Ishikawa (cell line): ENCODE measurements at regions not wholly inside any gene's neighbourhood (a gene's known extent, or its start where the extent isn't known, plus 50 kb on each side); places are given as distances from the start of the nearest gene placed in this dataset.

Experiments
- CEBPB ChIP-seq: IDR thresholded peaks from 2 replicates; pipeline ENCODE4 v1.6.1; 2012
- CREB1 ChIP-seq: IDR thresholded peaks from 2 replicates; pipeline ENCODE4 v1.6.1; 2012; ENCODE audit warnings: low read depth
- EGR1 ChIP-seq: IDR thresholded peaks from 2 replicates; pipeline ENCODE4 v1.6.1; 2012
- EP300 ChIP-seq: IDR thresholded peaks from 2 replicates; pipeline ENCODE4 v1.6.1; 2012; ENCODE audit warnings: borderline replicate concordance
- FOXM1 ChIP-seq: IDR thresholded peaks from 2 replicates; pipeline ENCODE4 v1.6.1; 2012; ENCODE audit warnings: low read depth, borderline replicate concordance
- MAX ChIP-seq: IDR thresholded peaks from 2 replicates; pipeline ENCODE4 v1.6.1; 2012
- NFIC ChIP-seq: IDR thresholded peaks from 2 replicates; pipeline ENCODE4 v1.6.1; 2012
- REST ChIP-seq: IDR thresholded peaks from 2 replicates; pipeline ENCODE4 v1.6.1; 2012; ENCODE audit warnings: low read depth, mild to moderate bottlenecking
- TAF1 ChIP-seq: IDR thresholded peaks from 2 replicates; pipeline ENCODE4 v1.6.1; 2012; ENCODE audit warnings: low read depth, mild to moderate bottlenecking
- TCF12 ChIP-seq: IDR thresholded peaks from 2 replicates; pipeline ENCODE4 v1.6.1; 2012; ENCODE audit warnings: low read depth
- TEAD4 ChIP-seq: IDR thresholded peaks from 2 replicates; pipeline ENCODE4 v1.6.1; 2012
- USF1 ChIP-seq: IDR thresholded peaks from 2 replicates; pipeline ENCODE4 v1.6.1; 2012
- YY1 ChIP-seq: IDR thresholded peaks from 2 replicates; pipeline ENCODE4 v1.6.1; 2012; ENCODE audit warnings: low read depth
- ZBTB7A ChIP-seq: IDR thresholded peaks from 2 replicates; pipeline ENCODE4 v1.6.1; 2012; ENCODE audit warnings: low read depth

GRCh38 chr12:16920451-16920850 is 314.5 kb upstream of the LMO3 start:
- no peak for TF ChIP-seq TAF1
- no peak for TF ChIP-seq EP300

- TF ChIP-seq USF1: no peak
- TF ChIP-seq TAF1: no peak
These were observed 313.6 kb upstream of the LMO3 start for GRCh38 chr12:16919551-16919950.

DNA sequence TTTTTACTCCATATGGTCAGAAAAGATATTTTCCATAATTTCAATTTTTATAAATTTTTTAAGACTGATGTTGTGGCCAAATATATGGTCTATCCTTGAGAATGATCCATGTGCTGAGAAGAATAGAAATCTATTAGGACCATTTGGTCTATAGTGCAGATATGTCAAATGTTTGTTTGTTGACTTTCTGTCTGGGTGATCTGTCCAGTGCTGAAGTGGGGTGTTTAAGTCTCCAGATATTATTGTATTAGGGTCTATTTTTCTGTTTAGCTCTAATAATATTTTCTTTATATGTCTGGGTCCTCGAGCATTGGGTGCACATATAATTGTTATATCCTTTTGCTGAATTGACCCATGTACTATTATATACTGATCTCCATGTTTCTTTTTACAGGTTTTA is 308.9 kb upstream of the LMO3 start:
- TF ChIP-seq REST (peak; percentile 77), EP300 (no peak)

GRCh38 chr12:16913832-16914490 is 308.0 kb upstream of the LMO3 start:
- no peak for TF ChIP-seq EGR1
- no peak for TF ChIP-seq USF1
- no peak for TF ChIP-seq YY1
- no peak for TF ChIP-seq NFIC
- no peak for TF ChIP-seq TEAD4
- TF ChIP-seq CEBPB: no peak
- TF ChIP-seq MAX: no peak
- TF ChIP-seq TAF1: no peak
- no peak for TF ChIP-seq REST
- no peak for TF ChIP-seq EP300
- TF ChIP-seq CREB1: no peak
- no peak for TF ChIP-seq TCF12
- TF ChIP-seq ZBTB7A: no peak

GRCh38 chr12:16901946-16902345 is 296.0 kb upstream of the LMO3 start:
- TF ChIP-seq MAX: no peak
- TF ChIP-seq ZBTB7A: no peak
- no peak for TF ChIP-seq REST
- TF ChIP-seq TAF1: no peak
- TF ChIP-seq CREB1: no peak
- no peak for TF ChIP-seq NFIC
- no peak for TF ChIP-seq FOXM1
- TF ChIP-seq EGR1: no peak
- no peak for TF ChIP-seq YY1
- no peak for TF ChIP-seq CEBPB
- TF ChIP-seq EP300: no peak

DNA sequence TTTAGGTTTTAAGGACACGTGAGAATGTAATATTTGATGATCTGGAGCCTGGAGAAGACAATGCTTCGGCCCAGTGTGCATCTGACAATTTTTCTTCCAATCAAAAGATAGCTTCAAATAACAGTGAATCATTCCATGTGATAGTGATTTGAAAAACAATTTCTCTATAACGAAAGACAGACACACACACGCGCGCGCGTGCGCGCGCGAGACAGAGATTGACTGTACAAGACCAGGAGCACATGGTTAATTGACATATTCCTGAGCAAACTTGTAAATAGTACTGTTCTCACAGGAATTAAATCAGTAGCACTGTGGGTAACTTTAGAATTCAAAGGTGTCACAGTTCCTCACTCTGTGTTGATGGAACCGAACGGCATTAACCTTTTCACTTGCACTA is 287.5 kb upstream of the LMO3 start:
- TF ChIP-seq CEBPB (no peak), ZBTB7A (no peak), USF1 (no peak), MAX (no peak), TAF1 (no peak), TCF12 (no peak), EP300 (no peak), EGR1 (no peak)
